MM.1S (cell line): ENCODE measurements at regions not wholly inside any gene's neighbourhood (a gene's known extent, or its start where the extent isn't known, plus 50 kb on each side); places are given as distances from the start of the nearest gene placed in this dataset.

Experiments
- DNase-seq: peaks from one replicate; pipeline ENCODE4 v3.0.0-alpha.2; 2015
- H2AFZ ChIP-seq: fragments of 300-600 bp; sonication (generic); 2 replicates; pipeline ENCODE4 v1.6.0; 2016; ENCODE audit warnings: antibody characterized with exemption, low read length
- H3F3A ChIP-seq: fragments of 300-600 bp; sonication (generic); 2 replicates; pipeline ENCODE4 v1.6.1; 2016; ENCODE audit warnings: mild to moderate bottlenecking, antibody characterized with exemption, low read length, moderate library complexity, mixed read lengths; ENCODE audit not compliant: insufficient read depth
- H3K27ac ChIP-seq: fragments of 300-600 bp; sonication (generic); 2 replicates; pipeline ENCODE4 v1.5.1; 2016; ENCODE audit warnings: mild to moderate bottlenecking, low read length
- H3K27me3 ChIP-seq: fragments of 300-600 bp; sonication (generic); replicated peaks from 2 replicates; pipeline ENCODE4 v1.6.0; 2016; ENCODE audit warnings: low read length; ENCODE audit not compliant: insufficient read depth
- H3K36me3 ChIP-seq: fragments of 300-600 bp; sonication (generic); replicated peaks from 2 replicates; pipeline ENCODE4 v1.6.1; 2016; ENCODE audit warnings: mild to moderate bottlenecking, low read length, mixed read lengths; ENCODE audit not compliant: insufficient read depth
- H3K4me1 ChIP-seq: fragments of 300-600 bp; sonication (generic); 2 replicates; pipeline ENCODE4 v1.6.1; 2016; ENCODE audit warnings: low read length, mixed read lengths
- H3K4me2 ChIP-seq: fragments of 300-600 bp; sonication (generic); 2 replicates; pipeline ENCODE4 v1.6.0; 2016; ENCODE audit warnings: low read depth, low read length
- H3K4me3 ChIP-seq: fragments of 300-600 bp; sonication (generic); 2 replicates; pipeline ENCODE4 v1.5.1; 2016; ENCODE audit warnings: low read length, mixed read lengths
- H3K79me2 ChIP-seq: fragments of 300-600 bp; sonication (generic); 2 replicates; pipeline ENCODE4 v1.6.1; 2016; ENCODE audit warnings: mixed run types, low read length, mixed read lengths
- H3K9ac ChIP-seq: fragments of 300-600 bp; sonication (generic); 2 replicates; pipeline ENCODE4 v1.6.1; 2016; ENCODE audit warnings: low read length, mixed read lengths
- H3K9me2 ChIP-seq: fragments of 300-600 bp; sonication (generic); replicated peaks from 2 replicates; pipeline ENCODE4 v1.6.1; 2016; ENCODE audit warnings: mild to moderate bottlenecking, low read length, mixed read lengths; ENCODE audit not compliant: insufficient read depth
- H3K9me3 ChIP-seq: fragments of 300-600 bp; sonication (generic); replicated peaks from 2 replicates; pipeline ENCODE4 v1.6.1; 2016; ENCODE audit warnings: mild to moderate bottlenecking, low read length, mixed read lengths; ENCODE audit not compliant: insufficient read depth
- H4K20me1 ChIP-seq: fragments of 300-600 bp; sonication (generic); 2 replicates; pipeline ENCODE4 v1.6.1; 2016; ENCODE audit warnings: mild to moderate bottlenecking, low read length, moderate library complexity, mixed read lengths; ENCODE audit not compliant: insufficient read depth
- EZH2 ChIP-seq: fragments of 300-600 bp; sonication (generic); optimal IDR thresholded peaks from 2 replicates; pipeline ENCODE3; 2017; ENCODE audit warnings: low read depth, mild to moderate bottlenecking, antibody characterized with exemption, low read length, mixed read lengths
- EZH2phosphoT487 ChIP-seq: fragments of 300-600 bp; sonication (generic); IDR thresholded peaks from 2 replicates; pipeline ENCODE4 v1.6.1; 2018; ENCODE audit warnings: antibody characterized with exemption, low read length
- TF ChIP-seq, protein P1 (sequence below): fragments of 300-600 bp; sonication (generic); IDR thresholded peaks from 2 replicates; pipeline ENCODE4 v1.5.1; 2016; ENCODE audit warnings: antibody characterized with exemption, low read length, mixed read lengths

GRCh38 chr12:86721713-86722397 lies 465.7 kb upstream of the MGAT4C start:
- H4K20me1 ChIP-seq, result no peaks in the 10 kb centered on the region
- no peaks in the 10 kb centered on the region for H3K36me3 ChIP-seq
- no peak overlapping the region for H3K27ac ChIP-seq
- H3F3A ChIP-seq, result no peaks in the 10 kb centered on the region
- H3K4me1 ChIP-seq, result no peaks in the 10 kb centered on the region
- H3K9me2 ChIP-seq, result no peaks in the 10 kb centered on the region
- H3K9me3 ChIP-seq, result no peaks in the 10 kb centered on the region
- H3K79me2 ChIP-seq, result no peaks in the 10 kb centered on the region
- no peak overlapping the region for H3K4me2 ChIP-seq
- no peak overlapping the region for H3K9ac ChIP-seq
- no peak overlapping the region for H3K4me3 ChIP-seq
- no peak for DNase-seq
- no peak for TF ChIP-seq EZH2phosphoT487
- no peak for TF ChIP-seq EZH2
- TF ChIP-seq, protein P1, sequence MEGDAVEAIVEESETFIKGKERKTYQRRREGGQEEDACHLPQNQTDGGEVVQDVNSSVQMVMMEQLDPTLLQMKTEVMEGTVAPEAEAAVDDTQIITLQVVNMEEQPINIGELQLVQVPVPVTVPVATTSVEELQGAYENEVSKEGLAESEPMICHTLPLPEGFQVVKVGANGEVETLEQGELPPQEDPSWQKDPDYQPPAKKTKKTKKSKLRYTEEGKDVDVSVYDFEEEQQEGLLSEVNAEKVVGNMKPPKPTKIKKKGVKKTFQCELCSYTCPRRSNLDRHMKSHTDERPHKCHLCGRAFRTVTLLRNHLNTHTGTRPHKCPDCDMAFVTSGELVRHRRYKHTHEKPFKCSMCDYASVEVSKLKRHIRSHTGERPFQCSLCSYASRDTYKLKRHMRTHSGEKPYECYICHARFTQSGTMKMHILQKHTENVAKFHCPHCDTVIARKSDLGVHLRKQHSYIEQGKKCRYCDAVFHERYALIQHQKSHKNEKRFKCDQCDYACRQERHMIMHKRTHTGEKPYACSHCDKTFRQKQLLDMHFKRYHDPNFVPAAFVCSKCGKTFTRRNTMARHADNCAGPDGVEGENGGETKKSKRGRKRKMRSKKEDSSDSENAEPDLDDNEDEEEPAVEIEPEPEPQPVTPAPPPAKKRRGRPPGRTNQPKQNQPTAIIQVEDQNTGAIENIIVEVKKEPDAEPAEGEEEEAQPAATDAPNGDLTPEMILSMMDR, result no peak
- no peak overlapping the region for H2AFZ ChIP-seq
- no peaks in the 10 kb centered on the region for H3K27me3 ChIP-seq

DNA sequence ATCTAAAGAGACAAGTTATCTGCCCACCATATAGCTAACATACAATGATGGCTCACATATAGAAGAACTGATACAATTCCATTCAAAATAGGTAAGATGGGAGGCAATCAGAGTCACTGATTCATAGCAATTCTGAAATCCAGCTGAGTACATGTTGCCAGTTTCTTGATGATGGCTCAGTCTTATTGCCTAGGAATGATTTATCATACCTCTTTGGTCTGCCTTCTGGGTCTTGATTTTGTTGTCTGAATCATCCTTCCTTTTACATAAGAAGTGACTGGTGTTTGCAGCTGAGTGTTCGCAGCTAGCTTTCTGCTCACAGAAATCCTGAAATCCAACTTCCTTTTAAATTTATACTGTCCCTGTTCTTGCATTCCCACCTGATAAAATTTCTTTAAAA lies 463.2 kb upstream of the MGAT4C start:
- Histone ChIP-seq H3K4me2 (no peak overlapping the region), H3K79me2 (no peaks in the 10 kb centered on the region), H3K9me3 (no peaks in the 10 kb centered on the region), H3K9me2 (no peaks in the 10 kb centered on the region), H3K27me3 (no peaks in the 10 kb centered on the region), H3K9ac (no peak overlapping the region), H3K36me3 (no peaks in the 10 kb centered on the region), H3K4me1 (no peaks in the 10 kb centered on the region), H3K27ac (no peak overlapping the region), H3F3A (no peaks in the 10 kb centered on the region), H2AFZ (no peak overlapping the region), H3K4me3 (no peak overlapping the region), H4K20me1 (no peaks in the 10 kb centered on the region)
- no peak for TF ChIP-seq EZH2
- no peak for TF ChIP-seq EZH2phosphoT487
- TF ChIP-seq, protein P1, result no peak
- no peak for DNase-seq

- no peak overlapping the region for H3K27ac ChIP-seq
- H3F3A ChIP-seq, result no peaks in the 10 kb centered on the region
- H3K9ac ChIP-seq, result no peak overlapping the region
- TF ChIP-seq EZH2phosphoT487 (no peak), EZH2 (no peak)
- TF ChIP-seq, protein P1, result no peak
- no peaks in the 10 kb centered on the region for H3K36me3 ChIP-seq
- no peaks in the 10 kb centered on the region for H3K27me3 ChIP-seq
- H4K20me1 ChIP-seq, result no peaks in the 10 kb centered on the region
- no peaks in the 10 kb centered on the region for H3K4me1 ChIP-seq
- H2AFZ ChIP-seq, result no peak overlapping the region
- no peaks in the 10 kb centered on the region for H3K9me2 ChIP-seq
- DNase-seq, result no peak
- no peak overlapping the region for H3K4me3 ChIP-seq
- no peaks in the 10 kb centered on the region for H3K9me3 ChIP-seq
- H3K4me2 ChIP-seq, result no peak overlapping the region
- H3K79me2 ChIP-seq, result no peaks in the 10 kb centered on the region
These were observed 456.9 kb upstream of the MGAT4C start for GRCh38 chr12:86713121-86713520.
